GM19438 (cell line): ENCODE measurements at regions not wholly inside any gene's neighbourhood (a gene's known extent, or its start where the extent isn't known, plus 50 kb on each side); places are given as distances from the start of the nearest gene placed in this dataset.
"Not testable (repeated sequence)": the region's sequence is repeated elsewhere in the genome, so short reads cannot be mapped to it uniquely, and the experiment has no call there.

Experiments used
- ATAC-seq: cut with Tn5 transposase; IDR thresholded peaks from one replicate; pipeline ENCODE4 v1.9.1; 2021; ENCODE audit warnings: low read depth; ENCODE audit not compliant: unreplicated experiment

DNA sequence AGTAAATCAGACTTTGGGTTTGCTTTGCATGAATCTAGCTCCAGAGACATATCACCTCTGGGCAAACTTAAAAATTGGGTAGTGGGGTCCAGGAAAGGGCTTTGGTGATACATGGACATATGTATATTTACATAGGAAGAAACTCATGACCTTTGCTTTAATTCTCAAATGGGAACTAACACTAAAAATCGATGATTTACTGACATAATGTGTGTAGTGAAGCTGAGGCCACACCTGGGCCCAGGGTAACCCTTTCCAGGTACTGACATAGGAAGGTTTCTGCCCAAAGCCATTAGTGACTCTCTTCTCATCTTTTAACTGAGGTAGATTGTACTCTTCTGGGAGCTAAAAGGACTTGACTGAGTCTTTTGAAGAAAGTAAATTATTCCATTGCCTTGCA is 411.2 kb upstream of the TBL1XR1 start:
- ATAC-seq = no peak

DNA sequence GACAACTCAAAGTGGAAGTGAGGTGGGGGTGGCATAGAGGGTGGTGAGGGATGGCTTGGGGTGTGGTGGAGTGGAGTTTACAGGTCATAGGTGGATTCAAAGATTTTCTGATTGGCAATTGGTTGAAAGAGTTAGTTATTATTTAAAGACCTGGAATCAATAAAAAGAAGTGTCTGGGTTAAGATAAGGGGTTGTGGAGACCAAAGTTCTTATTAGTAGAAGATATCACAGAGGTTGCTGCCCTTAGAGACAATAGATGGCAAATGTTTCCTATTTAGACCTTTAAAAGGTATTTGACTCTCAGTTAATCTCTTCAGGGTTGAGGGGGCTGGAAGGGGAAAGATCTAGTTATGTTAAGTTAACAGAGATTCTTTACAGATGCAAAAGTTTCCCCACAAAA is 412.3 kb upstream of the TBL1XR1 start:
- ATAC-seq = no peak

DNA sequence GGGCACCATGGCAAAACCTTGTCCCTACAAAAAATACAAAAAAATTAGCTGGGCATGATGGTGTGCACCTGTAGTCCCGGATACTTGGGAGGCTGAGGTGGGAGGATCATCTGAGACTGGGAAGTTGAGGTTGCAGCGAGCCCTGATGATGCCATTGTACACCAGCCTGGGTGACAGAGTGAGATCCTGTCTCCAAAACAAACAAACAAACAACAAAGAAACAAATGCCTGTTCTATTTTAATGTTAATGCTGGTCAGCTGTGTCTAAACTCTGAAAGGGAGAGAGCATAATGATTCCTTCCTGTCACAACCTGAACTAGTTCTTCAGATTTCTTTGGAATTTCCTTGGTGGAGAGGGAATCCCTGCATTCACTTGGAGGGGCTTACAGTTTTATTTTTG is 413.0 kb upstream of the TBL1XR1 start:
- ATAC-seq = no peak

DNA sequence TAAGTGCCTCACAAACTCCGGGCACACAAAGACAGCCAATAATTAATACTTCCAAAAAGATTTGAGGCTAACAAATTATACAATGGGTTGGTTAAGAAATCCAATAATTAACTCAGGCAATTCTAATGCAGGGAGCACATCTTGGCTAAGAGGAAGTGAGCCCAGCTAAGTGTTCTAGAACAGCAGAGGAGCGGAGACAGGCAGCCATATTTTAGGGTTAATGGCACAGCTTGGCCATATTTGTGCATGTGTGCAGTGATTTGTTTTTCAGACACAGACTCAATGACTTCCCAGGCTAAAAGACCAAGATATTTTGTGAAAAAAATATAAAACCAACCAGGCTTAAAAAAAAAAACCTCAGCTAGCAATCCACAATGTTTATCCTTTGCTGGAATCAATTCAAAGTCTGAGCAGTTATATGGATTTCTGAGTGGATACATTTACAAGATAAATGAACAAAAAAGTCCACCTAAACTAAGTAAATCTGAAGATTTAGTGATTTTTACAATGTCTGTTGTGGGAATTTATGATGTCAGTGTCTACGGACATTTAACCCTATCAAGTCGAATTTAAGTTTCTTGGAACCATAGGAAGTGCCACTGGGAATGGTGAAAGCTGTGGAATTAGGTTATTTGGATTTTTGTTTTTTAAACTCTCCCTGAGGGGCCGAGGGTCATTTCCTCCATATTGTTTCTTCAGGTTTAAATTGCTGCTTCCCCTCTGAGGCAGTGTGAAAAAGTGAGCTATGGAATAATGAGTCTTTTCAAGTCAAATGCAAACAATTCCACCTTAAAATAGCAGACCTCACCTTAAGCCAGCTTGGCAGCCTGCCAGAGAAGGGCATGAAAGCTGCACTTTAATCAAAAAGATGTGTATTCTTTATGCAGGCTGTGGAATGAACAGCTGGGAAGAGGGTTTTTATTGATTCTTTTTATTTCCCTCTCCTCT is 413.7 kb upstream of the TBL1XR1 start:
- ATAC-seq = no peak

DNA sequence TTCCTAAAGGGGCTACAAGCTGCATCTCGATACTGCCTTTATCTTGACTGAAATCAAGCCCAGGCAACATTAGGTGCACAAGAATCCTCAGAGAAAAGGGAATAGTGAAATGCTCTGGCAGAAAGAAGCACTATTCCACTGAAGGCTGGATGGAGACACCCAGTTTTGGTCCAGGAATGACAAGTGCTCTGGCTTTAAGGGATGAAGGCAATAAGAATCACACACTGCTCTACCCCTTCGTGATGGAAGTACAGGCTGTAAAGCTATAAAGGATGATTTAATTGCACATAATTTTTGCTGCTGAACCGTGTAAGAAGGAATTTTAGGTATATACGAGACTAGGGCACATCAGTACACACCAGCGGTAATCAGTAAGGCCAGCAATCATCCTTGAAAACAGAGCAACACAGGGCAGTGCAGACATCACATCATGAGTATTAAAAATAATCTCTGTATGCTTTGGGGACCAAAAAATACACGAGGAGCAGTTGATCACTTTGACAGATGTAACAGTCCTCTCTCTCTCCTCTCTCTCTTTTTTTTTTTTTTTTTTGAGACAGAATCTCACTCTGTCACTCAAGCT is 414.6 kb upstream of the TBL1XR1 start:
- no peak for ATAC-seq

DNA sequence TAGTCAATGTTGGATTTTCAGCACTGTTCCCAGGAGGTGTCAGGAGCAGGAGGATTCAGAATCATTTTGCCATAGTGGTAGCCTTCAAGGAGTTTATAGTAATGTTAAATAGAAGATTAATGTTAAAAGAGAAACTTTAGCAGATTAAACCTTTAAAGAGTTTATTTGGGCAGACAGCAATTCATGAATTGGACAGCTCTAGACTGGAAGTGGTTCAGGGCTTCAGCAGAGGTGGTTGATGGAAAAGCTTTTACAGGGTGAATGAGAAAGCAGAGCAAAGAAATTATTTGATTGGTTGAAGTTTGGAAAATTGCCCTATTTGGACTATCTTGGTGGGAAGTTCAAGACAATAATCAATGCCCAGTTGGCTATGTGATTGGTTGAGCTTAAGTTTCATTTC is 416.6 kb upstream of the TBL1XR1 start:
- no peak for ATAC-seq

DNA sequence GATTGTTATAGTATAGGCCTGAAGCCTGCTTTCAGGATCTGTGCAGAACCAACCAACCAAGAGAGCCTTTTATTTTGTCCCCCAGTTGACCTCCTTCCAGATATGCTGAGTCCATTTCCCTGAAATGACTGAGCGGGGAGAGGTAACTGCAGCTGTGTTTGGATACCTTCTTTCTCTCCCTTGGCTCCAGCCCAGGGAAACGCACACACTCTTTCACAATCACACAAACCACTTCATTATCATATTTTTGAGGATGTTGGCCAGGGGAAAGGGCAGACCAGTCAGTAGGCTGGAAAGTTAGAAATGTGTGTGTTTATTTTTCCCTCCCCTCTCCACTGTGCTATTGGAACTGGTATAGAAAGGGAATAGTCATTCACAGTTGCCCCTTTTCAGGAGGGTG is 417.7 kb upstream of the TBL1XR1 start:
- ATAC-seq = no peak

DNA sequence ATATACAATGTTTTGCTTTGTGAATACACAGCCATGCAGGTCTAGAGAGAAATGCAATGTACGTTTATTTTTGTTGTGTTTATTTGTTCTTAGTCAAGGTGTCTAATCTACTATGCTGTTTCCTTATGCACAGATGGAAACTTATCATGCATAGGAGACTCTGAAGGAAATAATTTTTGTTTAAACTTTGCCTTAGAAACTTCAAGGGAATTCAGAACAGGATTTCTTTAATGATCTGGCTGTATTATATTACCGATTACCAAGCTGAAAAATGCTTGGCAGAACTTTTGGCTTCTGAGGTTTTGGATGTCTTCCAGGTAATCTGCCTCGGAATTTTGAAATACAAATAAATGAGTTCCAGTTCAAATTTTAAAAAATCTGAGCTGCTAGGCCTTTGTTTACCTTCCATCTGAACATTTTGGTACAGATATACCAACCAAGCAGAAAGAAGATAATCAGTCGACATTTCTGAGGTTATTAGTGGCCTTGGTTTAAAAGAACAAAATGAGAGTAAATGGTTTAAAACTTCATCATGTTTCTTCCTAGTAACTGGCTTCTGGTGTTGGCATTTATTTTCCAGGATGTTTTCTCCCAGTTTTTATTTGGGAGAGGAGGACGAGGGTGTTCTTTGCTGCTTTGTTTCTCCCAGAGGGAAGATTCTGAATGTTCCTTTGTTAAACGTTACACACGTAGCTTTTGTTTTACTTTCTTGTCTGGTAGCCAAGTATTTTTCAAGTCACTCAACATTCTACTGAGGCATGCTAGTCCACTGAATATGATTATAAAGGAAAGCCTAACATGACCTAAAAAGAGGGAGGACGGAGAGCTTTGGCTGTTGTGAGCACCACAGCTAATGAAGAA is 421.8 kb upstream of the TBL1XR1 start:
- ATAC-seq = no peak

DNA sequence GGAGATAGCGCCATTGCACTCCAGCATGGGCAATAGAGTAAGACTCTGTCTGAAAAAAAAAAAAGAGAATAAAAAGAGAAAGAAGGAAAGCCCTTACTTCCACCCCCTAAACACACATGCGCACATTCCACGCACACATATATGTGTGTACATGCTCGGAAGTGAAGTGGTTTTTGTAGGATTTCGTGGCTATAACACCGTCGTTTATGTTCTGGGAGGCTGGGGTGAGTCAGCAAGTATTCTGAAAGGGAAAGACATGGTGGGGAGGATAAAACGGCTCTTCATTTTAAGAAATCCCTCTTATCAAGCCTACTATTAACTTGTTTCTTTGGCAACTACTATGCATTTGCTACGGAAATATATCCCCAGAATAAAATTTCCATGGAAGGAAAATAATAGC is 422.8 kb upstream of the TBL1XR1 start:
- ATAC-seq = no peak

DNA sequence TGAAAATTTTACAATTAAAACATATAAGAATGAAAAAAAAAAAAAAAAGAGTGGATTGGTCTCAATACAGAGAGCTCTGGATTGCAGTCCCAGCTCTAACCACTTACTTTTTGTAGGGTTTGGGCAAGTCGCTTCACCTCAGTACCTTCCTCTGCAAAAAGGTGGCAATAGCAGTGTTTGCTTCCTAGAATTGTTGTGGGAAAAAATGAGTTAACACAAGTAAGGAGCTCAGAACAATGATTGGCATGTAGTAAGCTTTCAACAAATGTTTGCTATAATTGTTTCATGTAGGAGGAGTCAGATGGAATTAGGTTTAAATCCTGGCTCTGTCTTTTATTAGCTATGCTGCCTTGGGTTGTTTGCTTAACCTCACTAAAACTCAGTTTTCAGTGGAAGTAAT is 425.2 kb upstream of the TBL1XR1 start:
- ATAC-seq = no peak

DNA sequence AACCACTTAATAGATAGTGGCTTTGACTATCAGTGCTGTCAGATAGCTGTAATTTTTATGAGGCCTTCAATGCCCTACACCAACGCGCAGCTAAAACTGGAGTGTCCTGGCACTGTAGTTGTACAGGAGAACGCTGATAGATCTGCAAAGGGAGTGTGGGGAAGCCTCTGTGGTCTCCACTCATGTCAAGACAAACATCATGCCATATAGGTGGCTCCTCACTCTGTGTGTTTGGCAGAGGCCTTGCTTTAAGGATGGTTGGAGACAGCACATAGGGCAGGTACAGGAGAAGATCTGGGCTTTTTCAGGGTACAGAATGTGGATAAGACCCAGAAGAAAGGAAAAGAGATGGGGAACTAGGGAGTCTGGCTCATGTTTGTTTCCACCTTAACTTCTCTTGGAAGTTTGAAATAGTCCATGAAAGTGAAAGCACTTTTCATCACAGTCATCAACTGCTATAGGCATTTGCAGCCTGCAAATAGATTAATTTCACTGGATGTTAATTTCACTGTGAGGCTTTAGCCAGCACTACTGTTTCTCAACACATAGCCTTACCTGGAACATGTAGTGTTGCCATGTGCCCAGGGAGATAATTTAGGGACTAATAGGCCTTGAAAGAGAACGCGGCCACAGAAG is 425.8 kb upstream of the TBL1XR1 start:
- ATAC-seq = no peak

DNA sequence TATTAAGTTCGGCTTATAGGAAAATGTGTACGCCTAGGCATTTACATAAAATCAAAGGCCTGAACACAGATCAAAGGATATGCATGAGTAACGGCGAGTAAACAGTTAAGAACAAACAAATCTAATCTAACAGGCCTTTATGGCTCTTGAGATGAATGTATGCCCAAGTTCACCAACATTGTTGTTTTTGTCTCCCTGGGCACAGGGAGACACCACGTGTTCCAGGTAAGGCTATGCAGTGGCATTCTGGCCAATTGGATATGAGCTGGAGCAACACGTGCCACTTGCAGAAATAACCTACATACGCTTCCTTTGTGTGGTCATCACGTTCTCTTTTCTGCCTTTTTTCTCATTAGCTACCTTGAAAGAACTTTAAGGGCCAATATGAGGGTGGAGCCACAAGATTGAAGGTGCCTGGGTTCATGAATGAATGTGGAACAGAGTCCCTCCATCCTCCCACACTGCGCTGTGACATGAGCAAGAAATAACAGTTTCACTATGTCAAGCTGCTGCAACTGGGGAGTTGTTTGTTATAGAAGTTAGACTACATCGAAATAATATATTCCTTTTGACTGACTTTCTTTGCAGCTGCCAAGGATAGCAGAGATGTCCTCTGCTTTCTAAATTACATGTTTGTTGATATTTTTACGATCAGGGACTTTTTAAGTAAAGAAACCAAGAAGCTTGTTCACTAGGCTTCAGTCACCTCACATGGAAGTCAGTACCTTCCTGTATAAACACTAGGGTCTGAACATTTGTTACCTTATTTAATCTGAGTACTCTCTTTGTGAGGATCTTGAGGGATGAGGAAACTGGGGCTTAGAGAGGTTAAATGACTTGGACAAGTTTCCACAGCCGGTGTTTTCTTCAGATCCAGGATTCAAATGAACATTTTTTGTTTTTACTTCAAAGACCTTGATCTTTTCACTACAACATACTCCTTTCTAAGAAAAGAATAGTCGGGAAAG is 427.5 kb upstream of the TBL1XR1 start:
- no peak for ATAC-seq

DNA sequence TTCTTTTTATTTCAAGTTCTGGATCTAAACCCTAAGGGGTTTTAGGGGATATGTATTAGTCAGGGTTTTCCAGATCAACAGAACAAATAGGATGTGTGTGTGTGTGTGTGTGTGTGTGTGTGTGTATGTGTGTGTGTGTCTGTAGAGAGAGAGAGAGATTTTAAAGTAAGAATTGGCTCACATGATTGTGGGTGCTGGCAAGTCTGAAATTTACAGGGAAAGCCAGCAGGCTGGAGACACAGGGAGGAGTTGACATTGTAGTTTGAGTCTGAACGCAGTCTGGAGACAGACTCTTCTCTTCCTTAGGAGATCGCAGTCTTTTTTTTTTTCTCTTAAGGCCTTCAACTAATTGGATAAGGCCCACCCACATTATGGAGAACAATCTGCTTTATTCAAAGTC is 428.8 kb upstream of the TBL1XR1 start:
- no peak for ATAC-seq

DNA sequence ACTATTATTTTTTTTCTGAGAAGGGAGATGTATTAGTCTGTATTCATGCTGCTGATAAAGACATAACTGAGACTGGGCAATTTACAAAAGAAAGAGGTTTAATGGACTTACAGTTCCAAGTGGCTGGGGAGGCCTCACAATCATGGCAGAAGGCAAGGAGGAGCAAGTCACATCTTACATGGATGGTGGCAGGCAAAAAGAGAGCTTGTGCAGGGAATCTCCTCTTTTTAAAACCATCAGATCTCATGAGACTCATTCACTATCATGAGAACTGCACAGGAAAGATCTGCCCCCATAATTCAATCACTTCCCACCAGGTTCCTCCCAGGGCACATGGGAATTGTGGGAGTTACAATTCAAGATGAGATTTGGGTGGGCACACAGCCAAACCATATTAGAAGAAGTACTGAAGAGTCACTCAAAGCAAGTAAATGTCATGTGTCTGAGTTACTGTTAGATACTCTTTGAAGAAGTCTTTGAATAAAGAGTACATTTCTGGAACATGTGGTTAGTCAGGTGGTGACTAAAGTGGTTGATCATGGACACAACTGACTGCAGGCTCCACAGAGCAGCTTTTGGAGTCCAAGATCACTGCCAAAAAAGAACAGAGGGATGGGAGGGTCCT is 430.9 kb upstream of the TBL1XR1 start:
- not testable (repeated sequence) for ATAC-seq

DNA sequence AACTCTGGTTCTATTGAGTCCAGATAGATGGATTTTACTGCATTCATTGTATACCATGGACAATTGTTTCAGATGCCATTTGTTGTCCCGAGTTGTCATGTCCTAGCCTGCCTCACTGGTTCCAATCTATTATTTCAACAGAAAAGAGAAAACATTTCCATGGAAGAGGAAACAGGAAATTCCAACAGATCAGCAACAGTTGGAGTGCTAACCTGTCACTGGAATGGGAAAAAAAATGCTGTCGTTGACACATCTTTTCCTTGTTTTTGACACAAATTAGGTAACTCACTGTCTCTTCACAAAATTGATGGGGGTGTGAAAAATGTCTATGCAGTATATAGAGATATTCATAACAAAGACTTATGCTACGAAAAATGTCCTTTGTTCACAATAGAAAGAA is 432.0 kb upstream of the TBL1XR1 start:
- no peak for ATAC-seq

DNA sequence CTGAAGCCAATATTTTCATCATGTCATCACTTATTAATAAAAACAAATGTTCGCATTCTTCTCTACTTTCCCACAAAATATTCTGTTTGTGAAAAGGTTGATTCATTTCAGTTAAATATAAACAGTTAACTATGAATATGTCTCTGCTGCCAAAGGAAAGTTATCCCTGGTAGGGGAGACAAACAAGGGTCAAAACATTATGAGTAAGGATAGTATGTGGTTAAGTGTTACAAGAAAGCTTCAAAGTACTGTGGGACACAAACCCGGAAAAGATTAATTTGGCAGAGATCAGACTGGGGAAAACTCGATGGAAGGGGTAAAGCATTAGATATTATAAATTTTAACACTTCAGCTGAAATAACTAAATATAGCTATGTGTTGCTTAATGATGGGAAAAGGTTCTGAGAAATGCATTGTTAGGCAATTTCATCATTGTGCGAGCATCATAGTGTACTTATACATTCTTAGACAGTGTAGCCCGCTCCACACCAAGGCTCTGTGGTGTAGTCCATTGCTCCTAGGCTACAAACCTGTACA is 436.5 kb upstream of the TBL1XR1 start:
- no peak for ATAC-seq

DNA sequence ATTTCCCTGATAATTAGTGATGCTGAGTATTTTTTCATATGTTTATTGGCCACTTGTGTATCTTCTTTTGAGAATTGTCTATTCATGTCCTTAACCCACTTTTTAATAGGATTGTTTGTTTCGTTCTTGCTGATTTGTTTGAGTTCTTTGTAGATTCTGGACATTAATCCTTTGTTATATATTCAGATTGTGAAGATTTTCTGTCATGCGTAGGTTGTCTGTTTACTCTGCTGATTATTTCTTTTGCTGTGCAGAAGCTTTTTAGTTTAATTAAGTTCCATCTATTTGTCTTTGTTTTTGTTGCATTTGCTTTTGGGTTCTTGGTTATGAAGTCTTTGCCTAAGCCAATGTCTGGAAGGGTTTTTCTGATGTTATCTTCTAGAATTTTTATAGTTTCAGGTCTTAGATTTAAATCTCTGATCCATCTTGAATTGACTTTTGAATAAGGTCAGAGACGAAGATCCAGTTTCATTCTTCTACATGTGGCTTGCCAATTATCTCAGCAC is 438.4 kb upstream of the TBL1XR1 start:
- ATAC-seq = not testable (repeated sequence)

DNA sequence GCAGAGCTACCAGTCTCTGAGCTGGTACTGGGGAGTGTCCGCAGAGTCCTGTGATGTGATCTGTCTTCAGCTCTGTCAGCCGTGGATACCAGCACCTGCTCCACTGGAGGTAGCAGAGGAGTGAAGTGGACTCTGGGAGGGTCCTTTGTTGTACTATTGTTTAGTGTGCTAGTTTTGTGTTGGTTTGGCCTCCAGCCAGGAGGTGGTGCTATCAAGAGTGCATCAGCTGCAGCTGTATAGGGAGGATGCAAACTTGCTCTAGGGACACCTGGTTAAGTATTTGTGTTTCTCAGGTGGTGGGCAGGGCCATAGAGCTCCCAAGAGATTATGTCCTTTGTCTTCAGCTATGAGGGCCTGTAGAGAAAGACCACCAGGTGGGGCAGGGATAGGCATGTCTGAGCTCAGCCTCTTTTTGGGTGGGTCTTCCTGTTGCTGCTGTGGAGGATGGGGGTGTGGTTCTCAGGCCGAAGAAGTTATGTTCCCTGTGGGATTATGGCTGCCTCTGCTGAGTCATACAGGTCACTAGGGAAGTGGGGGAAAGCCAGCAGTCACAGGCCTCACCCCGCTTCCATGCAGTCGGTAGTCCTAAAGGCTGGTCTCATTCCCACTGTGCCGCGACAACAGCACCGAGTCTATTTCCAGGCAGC is 443.2 kb upstream of the TBL1XR1 start:
- ATAC-seq = no peak
